NT2/D1 (cell line): ENCODE measurements at regions not wholly inside any gene's neighbourhood (a gene's known extent, or its start where the extent isn't known, plus 50 kb on each side); places are given as distances from the start of the nearest gene placed in this dataset.

Experiments used
- DNase-seq: peaks from one replicate; pipeline ENCODE4 v3.0.0-alpha.2; 2011; ENCODE audit warnings: low read depth, low spot score
- H3K27me3 ChIP-seq: 2 replicates; pipeline ENCODE4 v1.6.0; 2011; ENCODE audit warnings: mild to moderate bottlenecking; ENCODE audit not compliant: insufficient read length, insufficient read depth
- H3K36me3 ChIP-seq: 2 replicates; pipeline ENCODE4 v1.6.1; 2011; ENCODE audit warnings: mild to moderate bottlenecking, low read length, mixed read lengths; ENCODE audit not compliant: insufficient read depth, insufficient read length
- H3K4me1 ChIP-seq: 2 replicates; pipeline ENCODE4 v1.5.1; 2011; ENCODE audit not compliant: insufficient read depth, insufficient read length
- H3K4me3 ChIP-seq: 2 replicates; pipeline ENCODE4 v1.5.1; 2011; ENCODE audit warnings: low read depth; ENCODE audit not compliant: insufficient read length
- H3K9ac ChIP-seq: 2 replicates; pipeline ENCODE4 v1.6.0; 2011; ENCODE audit warnings: low read depth; ENCODE audit not compliant: insufficient read length
- H3K9me3 ChIP-seq: 2 replicates; pipeline ENCODE4 v1.5.1; 2011; ENCODE audit warnings: mild to moderate bottlenecking, low read length; ENCODE audit not compliant: insufficient read depth
- SUZ12 ChIP-seq: IDR thresholded peaks from 2 replicates; pipeline ENCODE4 v1.6.1; 2011; ENCODE audit not compliant: insufficient read length, insufficient read depth; ENCODE audit errors: extremely low read depth
- YY1 ChIP-seq: IDR thresholded peaks from 2 replicates; pipeline ENCODE4 v1.6.1; 2011; ENCODE audit not compliant: insufficient read length, insufficient read depth
- ZNF274 ChIP-seq: IDR thresholded peaks from 2 replicates; pipeline ENCODE4 v1.6.1; 2011; ENCODE audit warnings: mild to moderate bottlenecking, low read depth, low read length

GRCh38 chr1:25063591-25064416 is 133.7 kb upstream of the RUNX3 start:
- TF ChIP-seq YY1 (no peak), SUZ12 (no peak), ZNF274 (no peak)
- Histone ChIP-seq H3K9ac (no peak overlapping the region), H3K4me1 (peaks cover 17% of the 10 kb centered on the region), H3K4me3 (no peak overlapping the region), H3K9me3 (no peaks in the 10 kb centered on the region), H3K27me3 (no peaks in the 10 kb centered on the region), H3K36me3 (no peaks in the 10 kb centered on the region)
- no peak for DNase-seq

DNA sequence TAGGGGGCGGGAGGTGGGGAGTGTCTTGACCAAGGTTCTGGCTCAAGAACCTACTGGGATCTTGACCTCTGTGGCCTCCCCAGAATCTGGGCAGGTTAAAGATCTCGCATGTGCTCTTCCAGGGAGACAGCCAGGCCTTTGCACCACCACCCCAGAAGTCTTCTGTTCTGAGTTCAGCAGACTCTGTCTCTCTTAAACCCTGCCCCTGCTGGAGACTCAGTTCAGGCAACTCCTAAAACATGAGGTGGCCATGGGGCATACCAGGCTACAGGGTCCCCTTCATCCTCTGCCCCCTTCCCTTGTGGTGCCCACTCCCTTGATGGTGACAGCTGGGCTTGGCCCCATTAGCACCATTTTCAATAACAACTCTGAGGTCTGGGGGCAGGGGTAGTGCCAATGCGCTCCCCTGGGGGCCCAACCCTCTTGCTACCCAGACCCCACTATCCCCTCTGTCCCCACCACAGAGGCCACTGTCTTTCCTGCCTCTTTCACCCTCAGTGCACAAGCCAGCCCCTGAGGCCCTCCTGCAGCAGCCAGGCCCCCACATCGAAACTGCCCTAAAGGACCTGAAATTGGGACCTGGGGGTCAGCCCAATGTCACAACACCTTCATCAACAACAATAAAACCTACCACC is 132.7 kb upstream of the RUNX3 start:
- no peak for DNase-seq
- no peak for TF ChIP-seq ZNF274
- no peak for TF ChIP-seq YY1
- TF ChIP-seq SUZ12 = no peak

DNA sequence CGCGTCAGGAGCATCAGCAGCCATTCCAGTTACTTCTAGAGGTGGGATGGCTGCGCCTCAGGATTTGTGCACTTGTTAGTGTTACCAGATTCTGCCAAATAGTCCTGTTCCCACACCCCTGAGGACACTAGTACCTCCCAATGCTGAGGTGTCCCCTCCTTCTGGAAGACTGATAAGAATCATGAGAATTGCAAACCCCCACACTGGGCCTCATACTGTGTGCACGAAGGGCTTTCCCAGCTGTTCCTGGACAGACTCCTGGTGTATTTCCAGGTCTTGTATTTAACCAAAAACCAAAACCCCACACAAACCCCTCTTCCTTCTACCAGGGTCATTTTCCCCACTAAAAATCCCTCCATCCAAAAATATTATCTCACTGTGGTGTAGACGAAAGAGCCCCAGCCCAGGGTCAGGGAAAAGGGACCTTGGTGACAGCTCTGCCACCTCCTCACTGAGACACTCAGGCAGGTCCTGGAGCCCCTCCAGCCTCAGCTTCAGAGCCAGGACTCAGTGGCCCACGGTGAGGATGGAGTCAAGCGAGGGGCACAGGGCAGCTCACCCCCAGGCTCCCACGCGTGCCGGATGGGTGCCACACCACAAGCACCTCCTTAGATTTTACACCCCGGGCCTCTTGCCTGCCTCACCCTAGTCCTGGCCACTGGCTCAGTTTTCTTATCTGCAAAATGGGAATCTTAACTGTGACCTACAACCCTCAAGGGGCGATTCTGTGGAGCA is 131.4 kb upstream of the RUNX3 start:
- Histone ChIP-seq H3K4me1 (peaks cover 13% of the 10 kb centered on the region), H3K27me3 (no peaks in the 10 kb centered on the region), H3K9ac (no peak overlapping the region), H3K4me3 (no peak overlapping the region), H3K36me3 (no peaks in the 10 kb centered on the region), H3K9me3 (no peaks in the 10 kb centered on the region)
- TF ChIP-seq SUZ12 = no peak
- no peak for TF ChIP-seq ZNF274
- TF ChIP-seq YY1 = no peak
- DNase-seq = no peak

More for the DNA sequence above, 132.7 kb upstream of the RUNX3 start:
- Histone ChIP-seq H3K9ac (no peak overlapping the region), H3K4me3 (no peak overlapping the region), H3K4me1 (peaks cover 15% of the 10 kb centered on the region), H3K27me3 (no peaks in the 10 kb centered on the region), H3K36me3 (no peaks in the 10 kb centered on the region), H3K9me3 (no peaks in the 10 kb centered on the region)

DNA sequence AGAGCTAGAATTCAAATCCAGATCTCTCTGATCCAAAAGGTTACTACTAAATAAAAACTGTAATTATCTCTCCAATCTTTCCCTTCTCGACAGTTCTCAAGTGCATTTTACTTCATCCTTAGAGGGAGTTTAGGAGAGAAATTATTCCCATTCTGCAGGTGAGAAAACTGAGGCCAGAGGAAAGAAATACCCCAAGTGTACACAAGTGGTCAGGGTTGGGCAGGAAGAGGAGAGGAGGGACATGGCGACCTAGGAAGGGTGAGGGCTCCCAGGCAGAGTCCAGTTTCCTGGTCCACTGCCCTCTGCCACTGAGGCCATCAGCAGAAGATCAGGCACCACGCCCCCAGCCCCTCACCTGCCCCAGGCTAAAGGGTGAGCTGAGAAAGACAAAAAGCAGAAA is 127.1 kb upstream of the RUNX3 start:
- no peak for TF ChIP-seq SUZ12
- no peak for TF ChIP-seq ZNF274
- TF ChIP-seq YY1 = no peak
- no peak for DNase-seq
- Histone ChIP-seq H3K4me3 (no peak overlapping the region), H3K9me3 (no peaks in the 10 kb centered on the region), H3K4me1 (peaks cover 22% of the 10 kb centered on the region), H3K9ac (no peak overlapping the region), H3K27me3 (no peaks in the 10 kb centered on the region), H3K36me3 (no peaks in the 10 kb centered on the region)

DNA sequence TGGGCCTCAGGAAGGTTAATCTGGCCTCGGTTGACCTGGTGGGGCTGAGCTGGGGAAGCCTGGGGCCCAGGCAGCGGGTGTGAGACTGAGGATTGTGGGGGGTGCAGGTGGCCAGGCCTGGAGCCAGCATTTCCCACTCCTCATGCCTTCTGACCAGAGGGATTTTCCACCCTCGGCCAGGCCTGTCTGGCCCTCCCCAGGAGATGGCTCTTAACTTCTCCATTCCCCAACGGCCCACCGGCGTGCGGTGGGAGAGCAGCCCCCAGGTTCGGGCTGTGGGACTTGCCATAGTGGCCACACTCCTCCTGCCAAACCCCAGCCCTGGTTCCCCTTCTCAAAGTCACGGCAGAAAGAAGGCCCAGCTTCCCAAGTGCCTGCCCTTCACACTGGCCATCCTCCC is 126.5 kb upstream of the RUNX3 start:
- Histone ChIP-seq H3K4me3 (no peak overlapping the region), H3K27me3 (no peaks in the 10 kb centered on the region), H3K9ac (no peak overlapping the region), H3K36me3 (no peaks in the 10 kb centered on the region), H3K9me3 (no peaks in the 10 kb centered on the region), H3K4me1 (peaks cover 26% of the 10 kb centered on the region)
- DNase-seq = no peak
- TF ChIP-seq YY1 (no peak), ZNF274 (no peak), SUZ12 (no peak)

GRCh38 chr1:25055961-25056360 is 125.9 kb upstream of the RUNX3 start:
- TF ChIP-seq YY1 = no peak
- TF ChIP-seq SUZ12 = no peak
- TF ChIP-seq ZNF274 = no peak
- Histone ChIP-seq H3K36me3 (no peaks in the 10 kb centered on the region), H3K27me3 (no peaks in the 10 kb centered on the region), H3K9ac (peak overlapping the region; percentile 6), H3K4me1 (peaks cover 26% of the 10 kb centered on the region), H3K9me3 (no peaks in the 10 kb centered on the region), H3K4me3 (no peak overlapping the region)
- no peak for DNase-seq

DNA sequence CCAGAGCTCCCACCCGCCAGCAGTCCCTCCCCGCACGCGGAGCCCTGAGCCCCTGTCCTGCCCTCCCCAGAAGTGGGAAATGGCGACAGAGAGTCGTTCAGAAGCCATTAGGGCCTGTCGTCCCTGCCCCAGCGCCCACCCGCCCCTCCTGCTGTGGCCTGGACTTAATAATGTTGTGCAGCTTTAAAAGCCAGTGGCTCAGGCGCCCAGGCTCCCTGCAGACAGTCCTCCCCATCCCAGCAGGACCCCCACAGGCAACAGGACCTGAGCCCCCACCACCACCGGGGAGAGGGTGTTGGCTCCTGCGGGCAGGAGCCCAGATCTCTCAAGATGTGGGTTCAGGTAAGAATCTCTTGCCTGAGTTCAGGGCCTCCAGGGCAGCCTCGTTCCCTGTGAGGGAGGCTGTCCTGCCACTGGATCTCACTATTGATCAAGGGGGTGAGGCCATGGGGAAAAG is 125.3 kb upstream of the RUNX3 start:
- Histone ChIP-seq H3K9ac (peak overlapping the region; percentile 51), H3K4me3 (no peak overlapping the region), H3K27me3 (no peaks in the 10 kb centered on the region), H3K4me1 (peaks cover 26% of the 10 kb centered on the region), H3K9me3 (no peaks in the 10 kb centered on the region), H3K36me3 (no peaks in the 10 kb centered on the region)
- no peak for TF ChIP-seq ZNF274
- no peak for TF ChIP-seq SUZ12
- TF ChIP-seq YY1 = no peak
- DNase-seq = no peak
